ENCODE measurements at regions not wholly inside any gene's neighbourhood (a gene's known extent, or its start where the extent isn't known, plus 50 kb on each side); places are given as distances from the start of the nearest gene placed in this dataset.

- Histone ChIP-seq H3K36me3 (replicated peaks in 1 of 2) (no peaks in the 10 kb centered on the region), H3K27ac (no peak overlapping the region), H3K27me3 (no peaks in the 10 kb centered on the region), H3K9me3 (replicated peaks in 1 of 3) (no peaks in the 10 kb centered on the region), H3K4me3 (no peak overlapping the region), H3K4me1 (replicated peaks in 1 of 2) (no peaks in the 10 kb centered on the region)
- DNase-seq: no peak
- 23 to 43% (median 31%) methylated on average over 1 of the region's 1 CpG for WGBS, 4 donors
- no peak for TF ChIP-seq POLR2A (IDR thresholded peaks at IDR 0.05)
- TF ChIP-seq, protein P1, sequence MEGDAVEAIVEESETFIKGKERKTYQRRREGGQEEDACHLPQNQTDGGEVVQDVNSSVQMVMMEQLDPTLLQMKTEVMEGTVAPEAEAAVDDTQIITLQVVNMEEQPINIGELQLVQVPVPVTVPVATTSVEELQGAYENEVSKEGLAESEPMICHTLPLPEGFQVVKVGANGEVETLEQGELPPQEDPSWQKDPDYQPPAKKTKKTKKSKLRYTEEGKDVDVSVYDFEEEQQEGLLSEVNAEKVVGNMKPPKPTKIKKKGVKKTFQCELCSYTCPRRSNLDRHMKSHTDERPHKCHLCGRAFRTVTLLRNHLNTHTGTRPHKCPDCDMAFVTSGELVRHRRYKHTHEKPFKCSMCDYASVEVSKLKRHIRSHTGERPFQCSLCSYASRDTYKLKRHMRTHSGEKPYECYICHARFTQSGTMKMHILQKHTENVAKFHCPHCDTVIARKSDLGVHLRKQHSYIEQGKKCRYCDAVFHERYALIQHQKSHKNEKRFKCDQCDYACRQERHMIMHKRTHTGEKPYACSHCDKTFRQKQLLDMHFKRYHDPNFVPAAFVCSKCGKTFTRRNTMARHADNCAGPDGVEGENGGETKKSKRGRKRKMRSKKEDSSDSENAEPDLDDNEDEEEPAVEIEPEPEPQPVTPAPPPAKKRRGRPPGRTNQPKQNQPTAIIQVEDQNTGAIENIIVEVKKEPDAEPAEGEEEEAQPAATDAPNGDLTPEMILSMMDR (IDR thresholded peaks at IDR 0.05): no peak
- intact Hi-C loops (cut with DNase I): no loop called here
These were observed 190.1 kb upstream of the SLC35G4 start for GRCh38 chr18:11419338-11419737.

GRCh38 chr18:11412811-11413210 lies 196.6 kb upstream of the SLC35G4 start:
- no peaks in the 10 kb centered on the region for H3K4me1 ChIP-seq (replicated peaks in 1 of 2)
- 73 to 80% (median 77%) methylated on average over 5 of the region's 5 CpGs for WGBS, 4 donors
- no peaks in the 10 kb centered on the region for H3K9me3 ChIP-seq (replicated peaks in 1 of 3)
- H3K36me3 ChIP-seq (replicated peaks in 1 of 2): no peaks in the 10 kb centered on the region
- no peak overlapping the region for H3K27ac ChIP-seq
- no peak for TF ChIP-seq POLR2A (IDR thresholded peaks at IDR 0.05)
- TF ChIP-seq, protein P1 (IDR thresholded peaks at IDR 0.05): no peak
- no peaks in the 10 kb centered on the region for H3K27me3 ChIP-seq
- no peak overlapping the region for H3K4me3 ChIP-seq
- DNase-seq: no peak
- intact Hi-C loops (cut with DNase I): no loop called here

DNA sequence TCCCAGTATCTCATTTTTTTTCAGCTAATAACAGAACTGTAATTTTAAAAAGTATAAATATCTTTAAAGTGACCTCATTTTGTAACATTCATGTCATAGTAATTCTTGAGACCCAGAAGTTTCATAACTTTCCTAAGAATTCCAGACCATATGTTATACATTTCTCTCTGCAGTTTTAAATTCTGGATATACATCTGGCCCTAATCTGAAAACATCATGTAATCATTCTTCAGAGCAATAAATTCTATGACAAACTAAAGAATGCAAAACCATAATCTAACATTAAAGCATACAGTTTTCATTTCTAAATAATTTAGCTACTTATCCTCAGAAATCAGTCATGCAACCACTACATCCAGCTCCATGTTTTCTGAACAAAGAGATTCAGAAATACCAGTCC lies 198.3 kb upstream of the SLC35G4 start:
- H3K4me3 ChIP-seq: no peak overlapping the region
- no peaks in the 10 kb centered on the region for H3K27me3 ChIP-seq
- no peaks in the 10 kb centered on the region for H3K4me1 ChIP-seq (replicated peaks in 1 of 2)
- intact Hi-C loops (cut with DNase I): no loop called here
- no peaks in the 10 kb centered on the region for H3K36me3 ChIP-seq (replicated peaks in 1 of 2)
- no peak for TF ChIP-seq POLR2A (IDR thresholded peaks at IDR 0.05)
- TF ChIP-seq, protein P1 (IDR thresholded peaks at IDR 0.05): no peak
- no peaks in the 10 kb centered on the region for H3K9me3 ChIP-seq (replicated peaks in 1 of 3)
- no peak for DNase-seq
- no peak overlapping the region for H3K27ac ChIP-seq

DNA sequence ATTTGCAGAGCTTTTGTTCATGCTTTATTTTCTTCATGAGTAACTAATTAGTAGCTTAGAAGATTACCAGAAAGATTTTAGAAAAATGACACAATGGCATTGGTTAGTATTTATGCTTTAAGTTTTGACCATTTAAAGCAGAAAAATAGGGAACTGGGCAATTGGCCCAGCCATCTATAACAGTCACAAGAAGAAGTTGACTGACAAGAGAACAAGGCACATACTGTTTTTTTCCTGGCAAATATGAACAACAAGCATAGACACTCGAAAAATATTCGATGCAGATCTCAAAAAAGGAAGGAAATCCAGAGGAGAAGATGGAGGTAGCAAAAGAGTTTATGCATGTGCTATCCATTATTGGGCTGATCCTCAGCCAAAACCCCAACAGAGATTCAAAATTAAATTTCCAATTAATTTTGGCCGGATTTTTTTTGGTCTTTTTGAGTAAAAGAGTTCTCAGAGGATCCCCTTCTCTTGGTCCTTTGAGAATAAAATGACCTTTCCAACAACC lies 200.8 kb upstream of the SLC35G4 start:
- TF ChIP-seq POLR2A (IDR thresholded peaks at IDR 0.05): no peak
- TF ChIP-seq, protein P1 (IDR thresholded peaks at IDR 0.05): no peak
- no peaks in the 10 kb centered on the region for H3K36me3 ChIP-seq (replicated peaks in 1 of 2)
- H3K27ac ChIP-seq: no peak overlapping the region
- no peak for DNase-seq
- 60 to 73% (median 65%) methylated on average over 3 of the region's 3 CpGs for WGBS, 4 donors
- H3K9me3 ChIP-seq (replicated peaks in 1 of 3): no peaks in the 10 kb centered on the region
- no peaks in the 10 kb centered on the region for H3K27me3 ChIP-seq
- H3K4me1 ChIP-seq (replicated peaks in 1 of 2): no peaks in the 10 kb centered on the region
- intact Hi-C loops (cut with DNase I): no loop called here
- no peak overlapping the region for H3K4me3 ChIP-seq
